OCI-LY3 (cell line): ENCODE measurements at regions not wholly inside any gene's neighbourhood (a gene's known extent, or its start where the extent isn't known, plus 50 kb on each side); places are given as distances from the start of the nearest gene placed in this dataset.

Experiments
- H2AFZ ChIP-seq: fragments of 200-600, 300-600 bp; shearing (Covaris generic); 2 replicates; pipeline ENCODE4 v1.6.0; 2014; ENCODE audit warnings: antibody characterized with exemption, low read depth, low read length
- H3K27ac ChIP-seq: fragments of 200-600, 300-600 bp; sonication (generic); 2 replicates; pipeline ENCODE4 v1.5.1; 2014; ENCODE audit warnings: mild to moderate bottlenecking, low read length, moderate library complexity, mixed read lengths
- H3K27me3 ChIP-seq: fragments of 200-600, 300-600 bp; sonication (generic); 2 replicates; pipeline ENCODE4 v1.6.1; 2014; ENCODE audit warnings: low read depth, low read length, mixed read lengths
- H3K36me3 ChIP-seq: fragments of 200-600, 300-600 bp; sonication (generic); replicated peaks from 2 replicates; pipeline ENCODE3; 2014; ENCODE audit warnings: low read depth, low read length, mixed read lengths
- H3K4me1 ChIP-seq: fragments of 300-600, 200-600 bp; sonication (generic); 2 replicates; pipeline ENCODE4 v1.6.1; 2014; ENCODE audit warnings: low read length, mixed read lengths
- H3K4me2 ChIP-seq: fragments of 200-600, 300-600 bp; sonication (generic); 2 replicates; pipeline ENCODE4 v1.6.1; 2014; ENCODE audit warnings: low read length, mixed read lengths
- H3K4me3 ChIP-seq: fragments of 300-600, 200-600 bp; sonication (generic); 2 replicates; pipeline ENCODE4 v1.5.1; 2014; ENCODE audit warnings: antibody characterized with exemption, mild to moderate bottlenecking, low read length, moderate library complexity
- H3K79me2 ChIP-seq: fragments of 300-600, 200-600 bp; shearing (Covaris generic); 2 replicates; pipeline ENCODE4 v1.6.1; 2014; ENCODE audit warnings: mild to moderate bottlenecking, low read length, mixed read lengths
- H3K9ac ChIP-seq: fragments of 300-600, 200-600 bp; shearing (Covaris generic); 2 replicates; pipeline ENCODE4 v1.6.0; 2014; ENCODE audit warnings: mild to moderate bottlenecking, low read length, moderate library complexity
- H3K9me3 ChIP-seq: fragments of 200-600, 300-600 bp; shearing (Covaris generic); 2 replicates; pipeline ENCODE4 v1.6.1; 2014; ENCODE audit warnings: low read length, mixed read lengths; ENCODE audit not compliant: insufficient read depth
- H4K20me1 ChIP-seq: fragments of 200-600, 300-600 bp; sonication (generic); 2 replicates; pipeline ENCODE4 v1.6.1; 2016; ENCODE audit warnings: low read length, mixed read lengths; ENCODE audit not compliant: insufficient read depth
- EZH2phosphoT487 ChIP-seq: fragments of 200-600 bp; shearing (Covaris generic); IDR thresholded peaks from 2 replicates; pipeline ENCODE4 v1.6.1; 2018; ENCODE audit warnings: antibody characterized with exemption, mixed run types, low read depth
- TF ChIP-seq, protein P1 (sequence below): fragments of 200-600, 300-600 bp; sonication (generic); IDR thresholded peaks from 2 replicates; pipeline ENCODE4 v1.5.1; 2014; ENCODE audit warnings: antibody characterized with exemption, low read length, low read depth

DNA sequence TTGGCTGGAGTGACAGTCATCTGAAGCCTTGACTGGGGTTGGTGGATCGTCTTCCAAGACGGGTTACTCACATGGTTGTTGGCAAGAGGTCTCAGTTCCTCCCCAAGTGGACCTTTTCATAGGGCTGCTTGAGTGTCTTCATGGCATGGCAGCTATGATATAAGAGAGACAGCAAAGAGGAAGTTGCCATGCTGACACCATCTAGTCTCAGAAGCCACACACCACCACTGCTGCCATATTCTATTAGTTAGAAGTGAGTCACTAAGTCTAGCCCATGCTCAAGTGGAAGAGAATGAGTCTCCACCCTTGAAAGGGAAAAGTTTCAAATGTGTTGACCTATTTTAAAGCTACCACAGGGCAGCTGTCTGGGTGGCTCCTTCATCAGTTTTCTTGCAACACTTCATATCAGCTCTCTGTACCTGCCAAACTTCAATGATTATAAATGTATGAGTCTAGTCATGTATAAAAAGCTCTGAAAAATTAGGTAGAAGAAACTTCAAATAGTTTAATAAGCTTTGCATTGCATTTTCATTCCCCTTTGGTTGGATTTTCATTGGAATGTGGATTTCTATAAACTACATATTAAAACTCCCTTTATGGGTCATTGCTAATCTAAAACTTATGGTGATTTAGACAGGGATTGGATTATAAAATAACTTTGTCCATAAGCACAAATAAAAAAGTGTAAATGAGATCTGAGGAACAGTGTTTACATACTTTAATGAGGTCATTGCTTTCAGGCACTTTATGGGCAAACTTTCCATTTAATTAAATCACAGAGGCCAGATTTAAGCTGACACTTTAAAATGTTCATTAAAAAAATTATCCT, 68.0 kb upstream of the ATXN3L start:
- H3K27me3 ChIP-seq = no peaks in the 10 kb centered on the region

DNA sequence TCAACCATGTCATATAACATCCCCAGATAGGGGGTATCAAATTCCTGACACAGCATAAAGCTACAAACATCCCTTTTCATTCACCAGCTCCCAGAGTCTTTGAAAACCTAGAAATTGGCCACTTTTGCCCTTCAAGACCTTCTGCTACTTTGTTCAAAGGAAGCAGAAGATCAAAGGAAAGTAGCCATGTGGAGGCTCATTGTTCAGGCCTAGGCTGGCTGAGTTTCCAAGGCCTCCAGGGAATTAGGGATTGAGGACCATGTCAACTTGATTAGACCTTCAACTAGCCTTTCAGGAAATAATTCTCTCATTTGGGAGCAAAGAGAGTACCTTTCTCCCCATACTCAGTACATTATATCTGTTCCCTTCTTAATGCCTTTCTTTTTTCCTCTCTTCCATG, 66.8 kb upstream of the ATXN3L start:
- Histone ChIP-seq H3K27ac (no peak overlapping the region), H3K4me2 (no peak overlapping the region), H3K36me3 (no peaks in the 10 kb centered on the region), H3K9ac (no peak overlapping the region), H4K20me1 (no peaks in the 10 kb centered on the region), H3K9me3 (no peaks in the 10 kb centered on the region), H3K27me3 (no peaks in the 10 kb centered on the region), H3K4me3 (no peak overlapping the region), H3K4me1 (peaks cover 9% of the 10 kb centered on the region), H3K79me2 (no peaks in the 10 kb centered on the region), H2AFZ (no peak overlapping the region)
- TF ChIP-seq, protein P1, sequence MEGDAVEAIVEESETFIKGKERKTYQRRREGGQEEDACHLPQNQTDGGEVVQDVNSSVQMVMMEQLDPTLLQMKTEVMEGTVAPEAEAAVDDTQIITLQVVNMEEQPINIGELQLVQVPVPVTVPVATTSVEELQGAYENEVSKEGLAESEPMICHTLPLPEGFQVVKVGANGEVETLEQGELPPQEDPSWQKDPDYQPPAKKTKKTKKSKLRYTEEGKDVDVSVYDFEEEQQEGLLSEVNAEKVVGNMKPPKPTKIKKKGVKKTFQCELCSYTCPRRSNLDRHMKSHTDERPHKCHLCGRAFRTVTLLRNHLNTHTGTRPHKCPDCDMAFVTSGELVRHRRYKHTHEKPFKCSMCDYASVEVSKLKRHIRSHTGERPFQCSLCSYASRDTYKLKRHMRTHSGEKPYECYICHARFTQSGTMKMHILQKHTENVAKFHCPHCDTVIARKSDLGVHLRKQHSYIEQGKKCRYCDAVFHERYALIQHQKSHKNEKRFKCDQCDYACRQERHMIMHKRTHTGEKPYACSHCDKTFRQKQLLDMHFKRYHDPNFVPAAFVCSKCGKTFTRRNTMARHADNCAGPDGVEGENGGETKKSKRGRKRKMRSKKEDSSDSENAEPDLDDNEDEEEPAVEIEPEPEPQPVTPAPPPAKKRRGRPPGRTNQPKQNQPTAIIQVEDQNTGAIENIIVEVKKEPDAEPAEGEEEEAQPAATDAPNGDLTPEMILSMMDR = no peak
- no peak for TF ChIP-seq EZH2phosphoT487

More for the DNA sequence above, 68.0 kb upstream of the ATXN3L start:
- no peaks in the 10 kb centered on the region for H3K36me3 ChIP-seq
- no peak overlapping the region for H2AFZ ChIP-seq
- H3K79me2 ChIP-seq = no peaks in the 10 kb centered on the region
- H3K9ac ChIP-seq = no peak overlapping the region
- H3K27ac ChIP-seq = no peak overlapping the region
- H3K4me1 ChIP-seq = peaks cover 9% of the 10 kb centered on the region
- H3K4me3 ChIP-seq = no peak overlapping the region
- H4K20me1 ChIP-seq = no peaks in the 10 kb centered on the region
- no peaks in the 10 kb centered on the region for H3K9me3 ChIP-seq
- H3K4me2 ChIP-seq = no peak overlapping the region
- TF ChIP-seq, protein P1 = no peak
- TF ChIP-seq EZH2phosphoT487 = no peak

DNA sequence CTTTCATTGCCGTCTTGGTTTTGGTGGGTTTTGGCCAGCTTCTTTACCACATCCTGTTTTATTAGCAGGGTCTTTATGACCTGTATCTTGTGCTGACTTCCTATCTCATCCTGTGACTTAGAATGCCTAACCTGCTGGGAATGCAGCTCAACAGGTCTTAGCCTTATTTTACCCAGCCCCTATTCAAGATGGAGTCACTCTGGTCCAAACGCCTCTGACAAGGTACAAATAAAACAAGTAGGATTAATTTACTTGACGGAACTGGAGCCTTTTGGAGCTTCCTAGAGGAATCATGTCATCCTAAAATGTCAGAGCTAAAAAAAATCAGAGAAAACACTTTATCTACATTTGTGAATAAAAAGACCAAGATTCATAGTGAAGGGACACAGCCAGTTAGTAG, 66.2 kb upstream of the ATXN3L start:
- H3K4me3 ChIP-seq = no peak overlapping the region
- H3K4me2 ChIP-seq = no peak overlapping the region
- no peaks in the 10 kb centered on the region for H3K79me2 ChIP-seq
- H3K27me3 ChIP-seq = no peaks in the 10 kb centered on the region
- TF ChIP-seq EZH2phosphoT487 = no peak
- TF ChIP-seq, protein P1 = no peak
- H3K27ac ChIP-seq = no peak overlapping the region
- no peak overlapping the region for H2AFZ ChIP-seq
- H4K20me1 ChIP-seq = no peaks in the 10 kb centered on the region
- no peaks in the 10 kb centered on the region for H3K9me3 ChIP-seq
- H3K36me3 ChIP-seq = no peaks in the 10 kb centered on the region
- H3K9ac ChIP-seq = no peak overlapping the region
- peaks cover 9% of the 10 kb centered on the region for H3K4me1 ChIP-seq

DNA sequence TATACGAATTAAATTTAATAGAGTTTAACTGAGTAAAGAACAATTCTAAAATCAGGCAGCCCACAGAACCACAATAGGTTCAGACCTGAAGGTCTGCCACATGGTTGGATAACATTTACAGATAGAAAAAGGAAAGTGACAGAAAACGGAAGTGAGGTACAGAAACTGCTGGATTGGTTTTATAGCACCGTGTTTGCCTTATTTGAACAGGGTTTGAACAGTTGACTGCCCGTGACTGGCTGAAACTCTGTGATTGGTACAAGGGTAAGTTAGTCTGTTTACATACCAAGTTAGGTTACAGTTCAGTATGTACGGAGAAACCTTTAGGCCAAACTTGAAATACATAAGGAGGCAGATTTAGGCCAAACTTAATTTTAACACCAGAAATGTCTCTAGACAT, 64.1 kb upstream of the ATXN3L start:
- peak overlapping the region; percentile 11; the same call in 1 of the 2 replicates for H3K4me2 ChIP-seq
- no peaks in the 10 kb centered on the region for H3K79me2 ChIP-seq
- no peaks in the 10 kb centered on the region for H3K9me3 ChIP-seq
- H3K36me3 ChIP-seq = no peaks in the 10 kb centered on the region
- H4K20me1 ChIP-seq = no peaks in the 10 kb centered on the region
- no peak for TF ChIP-seq EZH2phosphoT487
- TF ChIP-seq, protein P1 = no peak
- H3K27ac ChIP-seq = peak overlapping the region; percentile 22; the same call in 1 of the 2 replicates
- no peak overlapping the region for H3K4me3 ChIP-seq
- H3K4me1 ChIP-seq = peaks cover 9% of the 10 kb centered on the region
- H2AFZ ChIP-seq = peak overlapping the region; percentile 69; the same call in 1 of the 2 replicates
- no peak overlapping the region for H3K9ac ChIP-seq
- no peaks in the 10 kb centered on the region for H3K27me3 ChIP-seq
